Spinal cord (tissue), 9 donors: ENCODE measurements at regions not wholly inside any gene's neighbourhood (a gene's known extent, or its start where the extent isn't known, plus 50 kb on each side); places are given as distances from the start of the nearest gene placed in this dataset.

Experiments used
- DNase-seq, 6 donors: peaks; one replicate each; pipeline versions ENCODE4 v3.0.0 to v3.0.0-alpha.2; 2013 to 2015; ENCODE audit warnings: low spot score in 6 of 6, low read depth in 4 of 6
- H3K27ac ChIP-seq: one replicate; pipeline ENCODE4 v1.5.1; 2013; ENCODE audit warnings: low read depth, low read length, control low read depth
- H3K27me3 ChIP-seq: one replicate; pipeline ENCODE4 v1.6.1; 2013; ENCODE audit warnings: low read length; ENCODE audit not compliant: control insufficient read depth, insufficient read depth
- H3K36me3 ChIP-seq: one replicate; pipeline ENCODE4 v1.6.1; 2013; ENCODE audit warnings: low read length; ENCODE audit not compliant: control insufficient read depth, insufficient read depth
- H3K4me1 ChIP-seq: one replicate; pipeline ENCODE4 v1.6.1; 2013; ENCODE audit warnings: low read length; ENCODE audit not compliant: control insufficient read depth, insufficient read depth
- H3K4me3 ChIP-seq: one replicate; pipeline ENCODE4 v1.5.1; 2013; ENCODE audit warnings: low read depth, low read length, control low read depth
- H3K9me3 ChIP-seq: one replicate; pipeline ENCODE4 v1.6.1; 2013; ENCODE audit warnings: low read length; ENCODE audit not compliant: control insufficient read depth, insufficient read depth
- WGBS: methylation state at CpG from one replicate; pipeline ENCODE4 v1.1.5; 2013; ENCODE audit warnings: missing lambda C conversion rate; ENCODE audit not compliant: insufficient coverage; 5-methylcytosine and 5-hydroxymethylcytosine counted together
- donor health status: healthy.

- H3K9me3 ChIP-seq, result no peaks in the 10 kb centered on the region
- H3K4me1 ChIP-seq, result no peaks in the 10 kb centered on the region
- H3K36me3 ChIP-seq, result no peaks in the 10 kb centered on the region
- H3K4me3 ChIP-seq, result no peak overlapping the region
- H3K27me3 ChIP-seq, result no peaks in the 10 kb centered on the region
- peak in 2 of 6 donors; percentile 55 to 61 for DNase-seq
- WGBS, result no CpG with 5 or more reads among the region's 4 CpGs
- no peak overlapping the region for H3K27ac ChIP-seq
These were observed 210.8 kb downstream of the HIPK3 start for GRCh38 chr11:33467966-33468365.

GRCh38 chr11:33463059-33463458 lies 205.9 kb downstream of the HIPK3 start:
- no peaks in the 10 kb centered on the region for H3K36me3 ChIP-seq
- no peaks in the 10 kb centered on the region for H3K9me3 ChIP-seq
- no CpG with 5 or more reads among the region's 4 CpGs for WGBS
- H3K27me3 ChIP-seq, result no peaks in the 10 kb centered on the region
- no peak overlapping the region for H3K27ac ChIP-seq
- no peak for DNase-seq
- no peak overlapping the region for H3K4me3 ChIP-seq
- H3K4me1 ChIP-seq, result no peaks in the 10 kb centered on the region

- Histone ChIP-seq H3K4me1 (no peaks in the 10 kb centered on the region), H3K27ac (no peak overlapping the region), H3K4me3 (no peak overlapping the region), H3K27me3 (no peaks in the 10 kb centered on the region), H3K36me3 (no peaks in the 10 kb centered on the region), H3K9me3 (no peaks in the 10 kb centered on the region)
- peak in 1 of 6 donors; percentile 75 for DNase-seq
- WGBS, result 63% methylated on average over 4 of the region's 4 CpGs
These were observed 204.4 kb downstream of the HIPK3 start for GRCh38 chr11:33461369-33462125.

GRCh38 chr11:33457948-33458347 lies 200.8 kb downstream of the HIPK3 start:
- Histone ChIP-seq H3K4me1 (no peaks in the 10 kb centered on the region), H3K27me3 (no peaks in the 10 kb centered on the region), H3K4me3 (no peak overlapping the region), H3K27ac (no peak overlapping the region), H3K36me3 (no peaks in the 10 kb centered on the region), H3K9me3 (no peaks in the 10 kb centered on the region)
- DNase-seq, result no peak
- WGBS, result 92% methylated on average over 5 of the region's 5 CpGs

GRCh38 chr11:33455867-33456463 lies 198.8 kb downstream of the HIPK3 start:
- DNase-seq, result peak in 1 of 6 donors; percentile 79
- H3K4me3 ChIP-seq, result no peak overlapping the region
- no peak overlapping the region for H3K27ac ChIP-seq
- H3K36me3 ChIP-seq, result no peaks in the 10 kb centered on the region
- no peaks in the 10 kb centered on the region for H3K27me3 ChIP-seq
- H3K4me1 ChIP-seq, result no peaks in the 10 kb centered on the region
- H3K9me3 ChIP-seq, result no peaks in the 10 kb centered on the region
- WGBS, result 70% methylated on average over 2 of the region's 4 CpGs

GRCh38 chr11:33454264-33454663 lies 197.1 kb downstream of the HIPK3 start:
- H3K27ac ChIP-seq, result no peak overlapping the region

GRCh38 chr11:33452836-33453624 lies 195.8 kb downstream of the HIPK3 start:
- no peaks in the 10 kb centered on the region for H3K27me3 ChIP-seq
- no peak for DNase-seq
- H3K27ac ChIP-seq, result no peak overlapping the region
- H3K4me3 ChIP-seq, result no peak overlapping the region
- 86% methylated on average over 2 of the region's 3 CpGs for WGBS
- no peaks in the 10 kb centered on the region for H3K9me3 ChIP-seq
- H3K4me1 ChIP-seq, result no peaks in the 10 kb centered on the region
- H3K36me3 ChIP-seq, result no peaks in the 10 kb centered on the region

More at GRCh38 chr11:33454264-33454663, 197.1 kb downstream of the HIPK3 start:
- no CpG with 5 or more reads among the region's 1 CpG for WGBS
- DNase-seq, result peak in 1 of 6 donors; percentile 51
- Histone ChIP-seq H3K9me3 (no peaks in the 10 kb centered on the region), H3K27me3 (no peaks in the 10 kb centered on the region), H3K36me3 (no peaks in the 10 kb centered on the region), H3K4me3 (no peak overlapping the region), H3K4me1 (no peaks in the 10 kb centered on the region)

GRCh38 chr11:33451364-33451763 lies 194.2 kb downstream of the HIPK3 start:
- Histone ChIP-seq H3K4me1 (no peaks in the 10 kb centered on the region), H3K27ac (no peak overlapping the region), H3K9me3 (no peaks in the 10 kb centered on the region), H3K36me3 (no peaks in the 10 kb centered on the region), H3K27me3 (no peaks in the 10 kb centered on the region), H3K4me3 (no peak overlapping the region)
- whole genome bisulfite sequencing, result no CpG with 5 or more reads among the region's 2 CpGs
- no peak for DNase-seq

- no peak for DNase-seq
- H3K27ac ChIP-seq, result no peak overlapping the region
- H3K36me3 ChIP-seq, result no peaks in the 10 kb centered on the region
- H3K4me3 ChIP-seq, result no peak overlapping the region
- H3K9me3 ChIP-seq, result no peaks in the 10 kb centered on the region
- H3K4me1 ChIP-seq, result no peaks in the 10 kb centered on the region
- WGBS, result 100% methylated on average over 1 of the region's 3 CpGs
- H3K27me3 ChIP-seq, result no peaks in the 10 kb centered on the region
These were observed 192.6 kb downstream of the HIPK3 start for GRCh38 chr11:33449798-33450197.
